GM11168 (cell line): ENCODE measurements at regions not wholly inside any gene's neighbourhood (a gene's known extent, or its start where the extent isn't known, plus 50 kb on each side); places are given as distances from the start of the nearest gene placed in this dataset.

ENCODE experiments used
- in situ Hi-C: fragments of 300-500 bp; cut with MboI; formaldehyde crosslinking; loops from one replicate; pipeline ENCODE4 v1.12.0; 2022; ENCODE audit warnings: low sequenced_read_pairs; ENCODE audit not compliant: unreplicated experiment

GRCh38 chr10:9786576-9786975 lies 1231.1 kb upstream of the CELF2 start:
- in situ Hi-C loops, result no loop called here

GRCh38 chr10:9789996-9790395 lies 1227.7 kb upstream of the CELF2 start:
- in situ Hi-C loops, result no loop called here

- in situ Hi-C loops, result no loop called here
These were observed 1225.5 kb upstream of the CELF2 start for GRCh38 chr10:9792181-9792580.

GRCh38 chr10:9796564-9796963 lies 1221.1 kb upstream of the CELF2 start:
- in situ Hi-C loops, result no loop called here

GRCh38 chr10:9800011-9800410 lies 1217.7 kb upstream of the CELF2 start:
- in situ Hi-C loops, result no loop called here

- in situ Hi-C loops, result no loop called here
These were observed 1217.1 kb upstream of the CELF2 start for GRCh38 chr10:9800571-9800970.

GRCh38 chr10:9807846-9808245 lies 1209.8 kb upstream of the CELF2 start:
- in situ Hi-C loops, result no loop called here

GRCh38 chr10:9811601-9812000 lies 1206.1 kb upstream of the CELF2 start:
- in situ Hi-C loops, result no loop called here

GRCh38 chr10:9814285-9814864 lies 1203.3 kb upstream of the CELF2 start:
- in situ Hi-C loops, result no loop called here

- in situ Hi-C loops, result no loop called here
These were observed 1197.7 kb upstream of the CELF2 start for GRCh38 chr10:9819756-9820494.

- in situ Hi-C loops, result no loop called here
These were observed 1194.3 kb upstream of the CELF2 start for GRCh38 chr10:9823268-9823930.

GRCh38 chr10:9824631-9825071 lies 1193.0 kb upstream of the CELF2 start:
- in situ Hi-C loops, result no loop called here

GRCh38 chr10:9825491-9826018 lies 1192.1 kb upstream of the CELF2 start:
- in situ Hi-C loops, result no loop called here

GRCh38 chr10:9828110-9828509 lies 1189.6 kb upstream of the CELF2 start:
- in situ Hi-C loops, result no loop called here

GRCh38 chr10:9833942-9834341 lies 1183.7 kb upstream of the CELF2 start:
- in situ Hi-C loops, result no loop called here

GRCh38 chr10:9834434-9834833 lies 1183.2 kb upstream of the CELF2 start:
- in situ Hi-C loops, result no loop called here

GRCh38 chr10:9845075-9845474 lies 1172.6 kb upstream of the CELF2 start:
- in situ Hi-C loops, result no loop called here

GRCh38 chr10:9848278-9848677 lies 1169.4 kb upstream of the CELF2 start:
- in situ Hi-C loops, result no loop called here

GRCh38 chr10:9848981-9849380 lies 1168.7 kb upstream of the CELF2 start:
- in situ Hi-C loops, result no loop called here

GRCh38 chr10:9850415-9850814 lies 1167.3 kb upstream of the CELF2 start:
- in situ Hi-C loops, result no loop called here

GRCh38 chr10:9851808-9852207 lies 1165.9 kb upstream of the CELF2 start:
- in situ Hi-C loops, result no loop called here
